GM12891 (cell line): ENCODE measurements at regions not wholly inside any gene's neighbourhood (a gene's known extent, or its start where the extent isn't known, plus 50 kb on each side); places are given as distances from the start of the nearest gene placed in this dataset.

Source experiments
- DNase-seq: peaks from one replicate; pipeline ENCODE4 v3.0.0; 2011; ENCODE audit warnings: low spot score; ENCODE audit not compliant: insufficient read length
- FAIRE-seq: peaks from 2 replicates; lab custom pipeline; 2011; peaks lifted over from hg19 to GRCh38; lab: Jason Lieb, UNC
- PAX5 ChIP-seq: IDR thresholded peaks from 2 replicates; pipeline ENCODE4 v1.6.1; 2011; ENCODE audit warnings: low read length, moderate library complexity, mild to moderate bottlenecking; ENCODE audit not compliant: insufficient read depth, severe bottlenecking
- POLR2A ChIP-seq: IDR thresholded peaks from 2 replicates; pipeline ENCODE4 v1.6.1; 2011; ENCODE audit warnings: low read depth, low read length, control low read depth
- POLR2AphosphoS5 ChIP-seq: IDR thresholded peaks from 2 replicates; pipeline ENCODE4 v1.6.1; 2011; ENCODE audit warnings: low read depth, low read length, control low read depth
- POU2F2 ChIP-seq: IDR thresholded peaks from 2 replicates; pipeline ENCODE4 v1.6.1; 2011; ENCODE audit warnings: low read depth, mild to moderate bottlenecking, control low read depth, low read length, moderate library complexity
- SPI1 ChIP-seq: IDR thresholded peaks from 2 replicates; pipeline ENCODE4 v1.6.1; 2011; ENCODE audit warnings: low read depth, low read length, control low read depth
- TAF1 ChIP-seq: IDR thresholded peaks from 2 replicates; pipeline ENCODE4 v1.6.1; 2011; ENCODE audit warnings: low read depth, low read length, control low read depth

GRCh38 chr2:142234741-142235140, 103.9 kb upstream of the LRP1B start:
- TF ChIP-seq POLR2AphosphoS5 (no peak), SPI1 (no peak), TAF1 (no peak), PAX5 (no peak), POLR2A (no peak), POU2F2 (no peak)
- no peak for DNase-seq
- no peak for FAIRE-seq

GRCh38 chr2:142223309-142223708, 92.5 kb upstream of the LRP1B start:
- FAIRE-seq (no peak), DNase-seq (no peak)
- TF ChIP-seq POU2F2 (no peak), POLR2A (no peak), SPI1 (no peak), TAF1 (no peak), POLR2AphosphoS5 (no peak), PAX5 (no peak)

- FAIRE-seq (no peak), DNase-seq (no peak)
- no peak for TF ChIP-seq PAX5
- TF ChIP-seq POLR2A, result no peak
- no peak for TF ChIP-seq TAF1
- no peak for TF ChIP-seq POU2F2
- no peak for TF ChIP-seq SPI1
- TF ChIP-seq POLR2AphosphoS5, result no peak
These were observed 91.9 kb upstream of the LRP1B start for GRCh38 chr2:142222715-142223114.

GRCh38 chr2:142220901-142221300, 90.1 kb upstream of the LRP1B start:
- TF ChIP-seq POLR2AphosphoS5 (no peak), SPI1 (no peak), POLR2A (no peak), TAF1 (no peak), POU2F2 (no peak), PAX5 (no peak)
- no peak for DNase-seq
- no peak for FAIRE-seq

- DNase-seq, result no peak
- TF ChIP-seq TAF1 (no peak), POLR2A (no peak), PAX5 (no peak), SPI1 (no peak), POLR2AphosphoS5 (no peak)
- FAIRE-seq, result no peak
These were observed 89.4 kb upstream of the LRP1B start for GRCh38 chr2:142220239-142220638.

DNA sequence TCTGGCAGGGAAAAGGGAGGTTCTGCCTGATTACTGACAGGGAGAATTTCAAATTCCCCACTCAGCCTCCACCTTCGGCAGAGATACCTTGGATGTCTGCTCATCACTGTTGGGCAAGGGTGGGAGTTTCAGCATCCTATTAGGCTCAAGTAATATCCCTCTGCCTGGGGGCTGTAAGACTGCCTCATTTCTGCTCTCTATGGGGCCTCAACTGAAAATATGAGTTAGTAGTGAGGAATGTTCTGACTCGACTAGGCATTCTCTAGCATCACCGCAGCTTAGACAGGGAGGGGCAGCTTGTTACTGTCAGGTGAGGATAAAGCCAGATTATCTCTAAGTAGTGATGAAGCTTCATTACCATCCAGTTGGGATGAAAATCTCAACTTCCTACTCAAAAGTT, 87.7 kb upstream of the LRP1B start:
- no peak for DNase-seq
- no peak for FAIRE-seq
- TF ChIP-seq POLR2AphosphoS5 (no peak), PAX5 (no peak), POU2F2 (no peak), SPI1 (no peak), POLR2A (no peak), TAF1 (no peak)

- no peak for TF ChIP-seq POU2F2
- TF ChIP-seq SPI1, result no peak
- no peak for TF ChIP-seq POLR2AphosphoS5
- no peak for TF ChIP-seq POLR2A
- no peak for TF ChIP-seq TAF1
- TF ChIP-seq PAX5, result no peak
- DNase-seq, result no peak
- FAIRE-seq, result no peak
These were observed 87.0 kb upstream of the LRP1B start for GRCh38 chr2:142217804-142218203.

DNA sequence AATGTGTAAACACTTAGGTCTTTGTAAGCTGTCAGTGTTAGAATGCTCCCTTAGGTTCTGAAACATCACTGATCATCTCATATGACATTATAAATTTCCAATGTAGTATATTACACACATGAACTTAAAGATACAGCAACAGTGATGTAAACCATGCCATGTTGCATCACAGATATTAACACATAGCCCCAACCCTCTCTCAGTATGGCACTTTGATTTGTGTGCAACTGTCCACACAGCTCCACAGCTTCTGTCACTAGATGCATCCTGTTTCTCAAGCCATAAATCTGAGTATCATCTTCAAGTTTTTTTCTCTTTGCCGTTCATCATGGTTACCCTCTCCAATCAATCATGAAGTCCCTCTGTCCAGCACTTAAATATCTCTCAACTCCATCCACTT, 69.2 kb upstream of the LRP1B start:
- DNase-seq, result no peak
- no peak for FAIRE-seq
- no peak for TF ChIP-seq SPI1
- TF ChIP-seq POLR2AphosphoS5, result no peak
- TF ChIP-seq TAF1, result no peak

- TF ChIP-seq PAX5 (no peak), POLR2A (no peak), SPI1 (no peak), TAF1 (no peak), POU2F2 (no peak), POLR2AphosphoS5 (no peak)
- FAIRE-seq, result no peak
- no peak for DNase-seq
These were observed 68.3 kb upstream of the LRP1B start for GRCh38 chr2:142199073-142199472.

- DNase-seq (no peak), FAIRE-seq (no peak)
- no peak for TF ChIP-seq POU2F2
- TF ChIP-seq POLR2AphosphoS5, result no peak
- TF ChIP-seq TAF1, result no peak
- TF ChIP-seq PAX5, result no peak
- TF ChIP-seq SPI1, result no peak
- TF ChIP-seq POLR2A, result no peak
These were observed 60.0 kb upstream of the LRP1B start for GRCh38 chr2:142190805-142191204.
